Suprapubic skin (tissue), 3 donors: ENCODE measurements at regions not wholly inside any gene's neighbourhood (a gene's known extent, or its start where the extent isn't known, plus 50 kb on each side); places are given as distances from the start of the nearest gene placed in this dataset.

ENCODE experiments used
- CTCF ChIP-seq, 2 donors: fragments of 200-600 bp in 1 of 2; fragments of 450-650 bp in 1 of 2; sonication (generic) in 1 of 2; IDR thresholded peaks; one replicate each; pipeline ENCODE4 v1.5.1; 2016 to 2019; ENCODE audit warnings: antibody characterized with exemption in 2 of 2, mild to moderate bottlenecking in 1 of 2, moderate library complexity in 1 of 2
- EP300 ChIP-seq: sonication (generic); formaldehyde crosslinking; IDR thresholded peaks from one replicate; pipeline ENCODE4 v1.6.1; 2017; ENCODE audit warnings: antibody characterized with exemption
- POLR2A ChIP-seq, 2 donors: fragments of 450-650 bp; IDR thresholded peaks; one replicate each; pipeline ENCODE4 v1.6.1; 2017; ENCODE audit warnings: antibody characterized with exemption in 2 of 2, mild to moderate bottlenecking in 2 of 2, moderate library complexity in 2 of 2

- TF ChIP-seq CTCF (IDR thresholded peaks at IDR 0.05) (no peak), POLR2A (IDR thresholded peaks at IDR 0.05) (no peak), EP300 (no peak)
Observed at GRCh38 chr2:237016121-237016915, 69.4 kb upstream of the COPS8 start.
